ENCODE measurements at regions not wholly inside any gene's neighbourhood (a gene's known extent, or its start where the extent isn't known, plus 50 kb on each side); places are given as distances from the start of the nearest gene placed in this dataset.
A peak's percentile ranks its signal among the peaks of the same experiment; 100 is the strongest.

GRCh38 chr11:97136067-97136466, 746.3 kb downstream of the JRKL start:
- H3K9me3 ChIP-seq (ENCODE audit: control insufficient read depth, low read depth, low read length), result no peaks in the 10 kb centered on the region
- FAIRE-seq (no peak), DNase-seq (ENCODE audit: low read depth, low spot score) (no peak)
- H3K9ac ChIP-seq (ENCODE audit: control insufficient read depth, extremely low read depth, insufficient read depth, low read length), result no peak overlapping the region
- H3K4me1 ChIP-seq (ENCODE audit: control insufficient read depth, extremely low read depth, insufficient read depth, low read length), result no peaks in the 10 kb centered on the region
- no peaks in the 10 kb centered on the region for H3K36me3 ChIP-seq (ENCODE audit: control insufficient read depth in 2 of 2, extremely low read depth in 1 of 2, insufficient read depth in 2 of 2, low read length in 2 of 2)
- no peak overlapping the region for H3K27ac ChIP-seq (ENCODE audit: control insufficient read depth, insufficient read depth, low read length)
- no peak for TF ChIP-seq EZH2 (IDR thresholded peaks at IDR 0.05; ENCODE audit: low read length)
- no peak for TF ChIP-seq CTCF (optimal IDR thresholded peaks at IDR 0.05 in 1 of 3, IDR thresholded peaks at IDR 0.05 in 1 of 3, conservative IDR thresholded peaks at IDR 0.05 in 1 of 3; ENCODE audit: extremely low read depth in 1 of 3, insufficient read depth in 2 of 3, low read length in 3 of 3)
- dilution Hi-C loops (cut with MboI; ENCODE audit: extremely low pct_ligation_motif_present, low sequenced_read_pairs), result no loop called here
- no peaks in the 10 kb centered on the region for H3K27me3 ChIP-seq (ENCODE audit: control insufficient read depth, extremely low read depth, insufficient read depth, low read length)
- no peaks in the 10 kb centered on the region for H3K79me2 ChIP-seq (ENCODE audit: control insufficient read depth, insufficient read depth, low read length)
- no peaks in the 10 kb centered on the region for H3K9me1 ChIP-seq (ENCODE audit: control insufficient read depth, extremely low read depth, insufficient read depth, low read length)
- H4K20me1 ChIP-seq (ENCODE audit: control insufficient read depth, extremely low read depth, insufficient read depth, low read length), result no peaks in the 10 kb centered on the region
- no peak overlapping the region for H3K4me3 ChIP-seq (ENCODE audit: control insufficient read depth in 2 of 3, extremely low read depth in 1 of 3, insufficient read depth in 2 of 3, low read depth in 1 of 3, low read length in 3 of 3)
- no peak overlapping the region for H3K4me2 ChIP-seq (ENCODE audit: control insufficient read depth, extremely low read depth, insufficient read depth, low read depth, low read length)
- H2AFZ ChIP-seq (ENCODE audit: control insufficient read depth, low read length), result no peak overlapping the region

DNA sequence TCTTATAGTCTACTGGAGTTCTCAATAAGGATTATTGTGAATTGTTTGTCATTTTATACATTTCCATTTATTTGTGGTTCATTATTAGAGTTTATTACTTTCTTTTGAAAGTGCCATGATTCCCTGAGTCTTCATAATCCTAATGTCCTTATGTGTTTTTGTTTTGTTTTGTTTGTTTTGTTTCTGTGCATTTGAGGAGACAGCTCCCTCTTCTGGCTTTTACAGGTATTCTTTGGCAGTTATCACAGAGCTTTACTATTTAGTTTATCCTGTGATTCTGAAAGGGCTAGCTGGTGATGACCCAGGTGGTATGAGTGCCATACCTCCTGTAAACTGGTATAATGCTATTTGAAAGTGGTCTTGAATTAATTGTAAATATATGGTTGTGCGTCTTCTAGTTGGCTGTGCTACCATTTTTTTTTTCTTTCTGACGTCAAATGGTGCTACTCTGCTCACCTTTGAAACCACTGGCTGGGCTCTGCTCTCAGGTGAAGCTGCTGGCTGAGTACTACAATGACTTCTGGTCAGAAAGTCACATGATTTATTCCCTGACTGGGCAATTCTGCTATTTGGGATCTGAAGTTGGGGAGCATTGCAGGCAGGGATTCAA, 751.2 kb downstream of the JRKL start:
- Histone ChIP-seq H3K9me3 (ENCODE audit: control insufficient read depth, low read depth, low read length) (no peaks in the 10 kb centered on the region), H3K36me3 (ENCODE audit: control insufficient read depth in 2 of 2, extremely low read depth in 1 of 2, insufficient read depth in 2 of 2, low read length in 2 of 2) (no peaks in the 10 kb centered on the region), H3K4me1 (ENCODE audit: control insufficient read depth, extremely low read depth, insufficient read depth, low read length) (no peaks in the 10 kb centered on the region), H3K4me2 (ENCODE audit: control insufficient read depth, extremely low read depth, insufficient read depth, low read depth, low read length) (no peak overlapping the region), H3K79me2 (ENCODE audit: control insufficient read depth, insufficient read depth, low read length) (no peaks in the 10 kb centered on the region), H3K27ac (ENCODE audit: control insufficient read depth, insufficient read depth, low read length) (no peak overlapping the region), H3K9ac (ENCODE audit: control insufficient read depth, extremely low read depth, insufficient read depth, low read length) (no peak overlapping the region), H3K27me3 (ENCODE audit: control insufficient read depth, extremely low read depth, insufficient read depth, low read length) (no peaks in the 10 kb centered on the region), H3K4me3 (ENCODE audit: control insufficient read depth in 2 of 3, extremely low read depth in 1 of 3, insufficient read depth in 2 of 3, low read depth in 1 of 3, low read length in 3 of 3) (no peak overlapping the region), H3K9me1 (ENCODE audit: control insufficient read depth, extremely low read depth, insufficient read depth, low read length) (no peaks in the 10 kb centered on the region), H4K20me1 (ENCODE audit: control insufficient read depth, extremely low read depth, insufficient read depth, low read length) (no peaks in the 10 kb centered on the region), H2AFZ (ENCODE audit: control insufficient read depth, low read length) (no peak overlapping the region)
- DNase-seq (ENCODE audit: low read depth, low spot score) (no peak), FAIRE-seq (no peak)
- peak in 2 of 3 experiments; percentile 18 to 59 for TF ChIP-seq CTCF (optimal IDR thresholded peaks at IDR 0.05 in 1 of 3, IDR thresholded peaks at IDR 0.05 in 1 of 3, conservative IDR thresholded peaks at IDR 0.05 in 1 of 3; ENCODE audit: extremely low read depth in 1 of 3, insufficient read depth in 2 of 3, low read length in 3 of 3)
- no peak for TF ChIP-seq EZH2 (IDR thresholded peaks at IDR 0.05; ENCODE audit: low read length)
- dilution Hi-C loops (cut with MboI; ENCODE audit: extremely low pct_ligation_motif_present, low sequenced_read_pairs), result no loop called here
